T-helper 1 cell treated with Interleukin-12 subunit alpha and Interleukin-12 subunit beta and Interleukin-4 antibody, amounts not matched to agents 30 μg/mL and 1 μg/mL, for 36 hours (primary cell): ENCODE measurements at regions not wholly inside any gene's neighbourhood (a gene's known extent, or its start where the extent isn't known, plus 50 kb on each side); places are given as distances from the start of the nearest gene placed in this dataset.

Source experiments
- H3K27ac Mint-ChIP-seq: one replicate; pipeline ENCODE4 v1.8.0; 2021; ENCODE audit warnings: mild to moderate bottlenecking, mixed read lengths
- H3K27me3 Mint-ChIP-seq: one replicate; pipeline ENCODE4 v1.8.0; 2021; ENCODE audit warnings: low read depth, mixed read lengths
- H3K36me3 Mint-ChIP-seq: one replicate; pipeline ENCODE4 v1.8.0; 2021; ENCODE audit warnings: low read depth, mixed read lengths
- H3K4me1 Mint-ChIP-seq: one replicate; pipeline ENCODE4 v1.8.0; 2021; ENCODE audit warnings: low read depth, mixed read lengths
- H3K4me3 Mint-ChIP-seq: one replicate; pipeline ENCODE4 v1.8.0; 2021; ENCODE audit warnings: mild to moderate bottlenecking, moderate library complexity, mixed read lengths
- H3K9me3 Mint-ChIP-seq: one replicate; pipeline ENCODE4 v1.8.0; 2021; ENCODE audit warnings: mixed read lengths

DNA sequence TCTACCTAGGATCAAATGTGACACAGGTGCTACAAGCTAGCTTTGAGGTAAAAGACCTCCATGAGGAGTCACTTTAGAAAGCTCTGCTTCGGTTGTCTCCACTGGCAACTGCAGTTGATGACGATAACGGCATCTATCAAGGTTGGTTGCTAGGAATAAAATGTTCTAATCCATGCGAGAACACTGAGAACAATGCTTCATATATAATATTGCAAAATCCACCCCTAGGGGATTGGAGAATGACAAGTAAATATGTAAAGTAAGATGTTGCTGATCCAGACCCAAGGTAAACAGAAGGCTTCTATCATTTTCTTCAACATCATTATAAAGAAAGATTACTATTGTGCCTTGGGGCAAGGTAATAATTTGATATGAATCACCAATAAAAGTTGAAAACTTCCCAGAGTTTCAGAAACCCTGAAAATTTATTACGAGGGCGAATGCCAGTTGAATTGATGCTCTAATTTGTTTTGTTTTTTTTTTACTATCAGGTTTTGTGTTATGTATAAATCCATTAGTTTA lies 1003.4 kb downstream of the CDH18 start:
- H3K27me3 Mint-ChIP-seq: no peaks in the 10 kb centered on the region
- no peaks in the 10 kb centered on the region for H3K4me1 Mint-ChIP-seq
- no peak overlapping the region for H3K27ac Mint-ChIP-seq
- peaks cover 9% of the 10 kb centered on the region for H3K9me3 Mint-ChIP-seq
- H3K36me3 Mint-ChIP-seq: no peaks in the 10 kb centered on the region
- H3K4me3 Mint-ChIP-seq: no peak overlapping the region

DNA sequence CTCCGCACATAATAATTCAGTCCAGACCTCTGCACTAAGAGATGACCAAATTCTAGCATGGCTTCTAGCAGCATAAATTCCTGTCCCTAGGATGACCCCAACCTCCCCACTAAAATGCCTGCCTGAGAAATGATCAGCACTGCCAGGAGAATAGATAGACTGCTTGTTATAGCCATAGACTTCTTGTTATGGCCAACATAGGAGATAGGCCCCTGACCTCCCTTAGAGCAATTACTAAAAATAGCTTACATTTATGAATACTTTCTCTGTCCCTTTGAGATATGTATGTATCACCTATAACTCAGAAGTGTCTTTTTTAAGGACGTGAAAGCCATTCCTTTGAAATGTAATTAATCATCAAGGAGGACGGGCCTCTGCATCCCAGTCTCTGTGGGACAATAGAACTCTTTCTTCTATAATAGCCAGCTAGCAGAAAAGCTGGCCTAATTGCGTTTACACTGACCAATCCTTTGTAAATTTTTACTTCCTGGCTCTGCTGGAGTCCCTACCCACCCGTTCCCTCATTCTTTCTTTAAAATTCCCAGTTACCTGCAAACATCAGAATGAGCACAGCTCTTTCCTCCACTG lies 1002.7 kb downstream of the CDH18 start:
- H3K27me3 Mint-ChIP-seq: no peaks in the 10 kb centered on the region
- no peaks in the 10 kb centered on the region for H3K4me1 Mint-ChIP-seq
- no peaks in the 10 kb centered on the region for H3K36me3 Mint-ChIP-seq
- no peak overlapping the region for H3K27ac Mint-ChIP-seq
- H3K4me3 Mint-ChIP-seq: no peak overlapping the region
- H3K9me3 Mint-ChIP-seq: peaks cover 9% of the 10 kb centered on the region

DNA sequence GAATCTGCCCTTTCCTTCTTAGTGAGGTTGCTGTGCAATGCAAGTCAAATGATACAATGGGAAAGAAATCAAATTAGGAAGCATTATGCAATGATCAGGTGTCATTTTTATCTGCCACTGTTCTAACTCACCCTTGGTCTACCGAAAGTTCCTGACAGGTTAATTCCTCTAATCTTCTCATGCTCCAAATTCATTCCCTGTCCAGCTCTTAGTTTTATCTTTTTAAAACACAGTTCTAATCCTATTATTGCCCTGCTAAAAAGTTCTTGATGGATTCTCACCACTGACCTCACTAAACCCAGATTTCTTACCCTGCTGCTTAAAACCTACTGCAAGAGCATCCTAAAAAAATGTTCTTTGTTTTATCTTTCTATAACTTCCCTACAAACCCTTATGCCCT lies 1000.9 kb downstream of the CDH18 start:
- Mint-ChIP-seq H3K36me3 (no peaks in the 10 kb centered on the region), H3K27ac (no peak overlapping the region), H3K9me3 (peaks cover 12% of the 10 kb centered on the region), H3K4me1 (no peaks in the 10 kb centered on the region), H3K4me3 (no peak overlapping the region), H3K27me3 (no peaks in the 10 kb centered on the region)

DNA sequence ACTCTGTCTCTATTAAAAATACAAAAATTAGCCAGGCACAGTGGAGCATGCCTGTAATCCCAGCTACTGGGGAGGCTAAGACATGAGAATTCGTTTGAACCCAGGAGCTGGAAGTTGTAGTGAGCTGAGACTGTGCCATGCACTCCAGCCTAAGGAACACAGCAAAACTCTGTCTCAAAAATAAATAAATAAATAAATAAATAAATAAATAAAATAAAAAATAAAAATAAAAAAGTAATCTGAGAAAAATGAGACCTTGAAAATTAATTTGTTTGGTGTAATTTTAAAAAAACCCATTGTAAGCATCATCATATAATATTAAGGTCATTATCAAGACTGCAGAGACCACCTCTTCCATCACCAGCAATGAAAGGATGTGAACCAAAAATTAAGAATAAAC lies 997.1 kb downstream of the CDH18 start:
- no peak overlapping the region for H3K4me3 Mint-ChIP-seq
- H3K36me3 Mint-ChIP-seq: no peaks in the 10 kb centered on the region
- H3K27ac Mint-ChIP-seq: no peak overlapping the region
- no peaks in the 10 kb centered on the region for H3K27me3 Mint-ChIP-seq
- no peaks in the 10 kb centered on the region for H3K4me1 Mint-ChIP-seq
- H3K9me3 Mint-ChIP-seq: peaks cover 4% of the 10 kb centered on the region

DNA sequence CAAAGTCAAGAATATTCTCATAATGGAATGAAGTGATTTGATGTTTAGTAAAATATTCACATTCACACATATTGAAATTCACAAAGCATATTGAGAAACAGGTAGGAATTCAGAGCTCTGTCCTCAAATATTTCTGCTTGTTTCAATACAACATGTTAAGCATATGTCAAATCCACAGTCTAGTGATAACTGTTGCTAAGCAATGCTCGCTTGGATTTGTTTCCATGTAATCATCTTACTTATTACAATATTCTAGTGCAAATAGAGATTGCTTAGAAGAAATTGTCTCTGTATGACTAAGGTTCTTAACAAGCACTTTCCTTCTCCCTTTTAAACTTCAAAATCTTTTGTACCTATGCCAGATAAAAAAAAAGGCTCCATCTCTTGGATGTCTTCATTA lies 995.7 kb downstream of the CDH18 start:
- H3K27ac Mint-ChIP-seq: no peak overlapping the region
- no peak overlapping the region for H3K4me3 Mint-ChIP-seq
- H3K36me3 Mint-ChIP-seq: no peaks in the 10 kb centered on the region
- no peaks in the 10 kb centered on the region for H3K27me3 Mint-ChIP-seq
- peaks cover 4% of the 10 kb centered on the region for H3K9me3 Mint-ChIP-seq
- H3K4me1 Mint-ChIP-seq: no peaks in the 10 kb centered on the region

DNA sequence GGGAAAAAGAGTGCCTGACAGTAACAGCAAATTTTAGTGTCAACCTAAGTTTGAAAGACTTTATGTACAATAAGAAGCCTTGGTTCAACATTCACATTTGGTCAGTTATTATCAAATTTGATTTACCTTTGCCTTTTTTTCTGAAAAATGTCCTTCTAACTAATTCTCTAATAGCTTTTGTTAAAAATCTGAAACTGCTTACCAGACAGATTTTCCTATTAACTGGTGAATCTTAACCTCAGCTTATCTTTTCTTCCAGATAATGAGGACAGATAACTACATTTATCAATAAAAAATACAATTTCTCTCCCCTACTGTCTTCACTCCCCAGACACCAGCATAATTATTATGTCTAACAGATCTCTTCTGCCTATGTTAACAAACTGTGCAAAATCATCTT lies 988.5 kb downstream of the CDH18 start:
- H3K27me3 Mint-ChIP-seq: no peaks in the 10 kb centered on the region
- H3K4me3 Mint-ChIP-seq: no peak overlapping the region
- no peaks in the 10 kb centered on the region for H3K4me1 Mint-ChIP-seq
- peaks cover under 1% of the 10 kb centered on the region for H3K9me3 Mint-ChIP-seq
- no peaks in the 10 kb centered on the region for H3K36me3 Mint-ChIP-seq
- H3K27ac Mint-ChIP-seq: no peak overlapping the region

DNA sequence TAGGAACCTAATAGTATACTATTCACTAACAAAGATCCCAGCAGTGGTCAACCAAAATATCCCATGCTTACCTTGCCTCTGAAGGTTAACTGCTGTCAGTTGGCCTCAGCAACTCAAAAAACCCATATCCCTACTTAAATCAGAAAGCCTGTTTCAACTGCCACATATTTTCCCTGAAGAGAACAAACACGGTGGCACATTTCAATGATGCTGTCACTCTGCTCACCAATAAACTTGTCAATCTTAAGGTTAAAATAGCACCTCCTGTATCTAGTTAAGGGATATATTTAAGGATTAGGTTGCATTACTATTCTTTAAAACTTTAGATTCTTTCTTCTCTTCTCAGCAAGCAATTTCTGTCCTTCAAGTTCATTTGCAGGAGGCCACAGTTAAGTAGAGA lies 986.9 kb downstream of the CDH18 start:
- Mint-ChIP-seq H3K36me3 (no peaks in the 10 kb centered on the region), H3K27me3 (no peaks in the 10 kb centered on the region)

DNA sequence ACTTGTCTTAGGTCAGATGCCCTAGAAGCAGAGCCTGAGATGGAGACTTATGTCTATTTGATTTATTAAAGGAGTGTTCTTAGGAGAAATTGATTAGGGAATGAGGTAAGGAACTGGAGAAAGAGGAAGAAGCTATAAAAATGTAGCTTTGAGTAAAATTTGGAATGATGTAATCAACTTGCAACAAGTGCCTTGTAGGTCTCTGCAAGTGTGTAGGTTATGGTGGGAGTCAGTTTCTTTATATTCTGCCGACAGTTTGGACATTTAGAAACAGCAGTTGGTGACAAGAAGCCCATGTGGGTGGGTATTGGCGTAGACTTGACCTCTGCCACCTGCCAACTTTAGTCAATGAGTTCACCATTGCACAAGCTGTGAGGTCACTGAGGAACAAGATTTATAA lies 986.5 kb downstream of the CDH18 start:
- peaks cover 10% of the 10 kb centered on the region for H3K9me3 Mint-ChIP-seq
- no peak overlapping the region for H3K4me3 Mint-ChIP-seq

More for the DNA sequence above, 986.9 kb downstream of the CDH18 start:
- Mint-ChIP-seq H3K4me1 (no peaks in the 10 kb centered on the region), H3K4me3 (no peak overlapping the region), H3K27ac (no peak overlapping the region), H3K9me3 (peaks cover 10% of the 10 kb centered on the region)

DNA sequence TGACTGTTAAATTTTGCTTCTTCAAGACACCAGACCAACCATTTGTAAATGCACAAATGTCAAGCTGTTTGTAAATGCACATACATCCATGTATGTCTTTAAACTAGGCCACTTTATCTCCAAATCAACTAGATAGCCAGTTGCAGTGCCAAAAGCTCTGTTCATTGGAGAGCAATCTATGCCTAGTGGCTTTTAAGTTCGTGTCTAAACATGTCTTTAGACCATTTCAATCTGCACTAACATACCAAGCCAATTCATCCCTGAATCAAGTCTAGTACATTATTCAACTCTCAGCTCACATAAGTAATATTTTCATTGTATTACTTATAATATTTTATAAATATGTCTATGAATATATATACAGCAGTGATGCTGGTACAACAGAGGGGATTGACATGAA lies 985.9 kb downstream of the CDH18 start:
- Mint-ChIP-seq H3K27me3 (no peaks in the 10 kb centered on the region), H3K4me3 (no peak overlapping the region), H3K4me1 (no peaks in the 10 kb centered on the region), H3K27ac (no peak overlapping the region), H3K36me3 (no peaks in the 10 kb centered on the region), H3K9me3 (peaks cover 10% of the 10 kb centered on the region)

More for the DNA sequence above, 986.5 kb downstream of the CDH18 start:
- Mint-ChIP-seq H3K27ac (no peak overlapping the region), H3K36me3 (no peaks in the 10 kb centered on the region), H3K4me1 (no peaks in the 10 kb centered on the region), H3K27me3 (no peaks in the 10 kb centered on the region)

DNA sequence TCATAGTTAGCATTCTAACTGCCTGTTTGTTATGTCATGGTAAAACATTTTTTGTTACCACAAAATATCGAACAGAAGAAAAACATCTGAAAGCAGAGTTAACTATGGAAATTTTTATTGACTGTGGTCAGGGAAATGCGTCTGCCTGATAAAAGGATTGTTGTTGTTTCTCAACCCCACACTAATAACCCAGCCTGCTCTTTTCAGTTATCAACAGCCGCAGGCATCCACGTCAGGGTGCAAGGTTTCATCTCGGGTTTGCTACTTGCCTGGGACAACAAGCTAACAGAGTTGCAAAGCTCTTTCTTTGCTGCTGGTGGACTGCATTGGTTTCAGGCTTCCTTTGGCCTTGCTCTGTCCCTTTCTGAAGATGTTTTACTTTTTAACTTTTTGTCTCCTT lies 969.2 kb downstream of the CDH18 start:
- H3K27ac Mint-ChIP-seq: no peak overlapping the region
- H3K9me3 Mint-ChIP-seq: peaks cover 11% of the 10 kb centered on the region
- no peaks in the 10 kb centered on the region for H3K27me3 Mint-ChIP-seq

DNA sequence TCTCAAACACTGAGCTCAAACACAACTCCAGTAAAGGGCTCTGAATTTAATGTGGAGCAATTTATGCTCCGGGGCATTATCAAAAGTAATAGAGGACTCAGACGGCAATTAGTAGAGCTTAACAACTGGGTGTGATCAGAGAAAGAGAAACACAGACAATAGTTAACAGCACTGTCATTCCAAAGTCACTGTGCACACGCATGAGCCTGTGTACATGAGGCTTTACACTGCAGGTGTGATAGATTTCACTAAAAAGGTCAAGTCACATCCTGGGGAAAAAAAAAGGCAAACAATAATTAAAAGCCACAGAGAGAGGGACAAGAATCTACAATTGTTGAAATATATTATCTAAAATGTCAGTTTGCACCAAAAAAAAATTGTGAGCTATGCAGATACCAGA lies 956.5 kb downstream of the CDH18 start:
- Mint-ChIP-seq H3K4me1 (no peaks in the 10 kb centered on the region), H3K9me3 (peaks cover 16% of the 10 kb centered on the region), H3K4me3 (no peak overlapping the region), H3K27ac (no peak overlapping the region), H3K36me3 (no peaks in the 10 kb centered on the region), H3K27me3 (no peaks in the 10 kb centered on the region)

More for the DNA sequence above, 969.2 kb downstream of the CDH18 start:
- Mint-ChIP-seq H3K36me3 (no peaks in the 10 kb centered on the region), H3K4me1 (no peaks in the 10 kb centered on the region), H3K4me3 (no peak overlapping the region)

DNA sequence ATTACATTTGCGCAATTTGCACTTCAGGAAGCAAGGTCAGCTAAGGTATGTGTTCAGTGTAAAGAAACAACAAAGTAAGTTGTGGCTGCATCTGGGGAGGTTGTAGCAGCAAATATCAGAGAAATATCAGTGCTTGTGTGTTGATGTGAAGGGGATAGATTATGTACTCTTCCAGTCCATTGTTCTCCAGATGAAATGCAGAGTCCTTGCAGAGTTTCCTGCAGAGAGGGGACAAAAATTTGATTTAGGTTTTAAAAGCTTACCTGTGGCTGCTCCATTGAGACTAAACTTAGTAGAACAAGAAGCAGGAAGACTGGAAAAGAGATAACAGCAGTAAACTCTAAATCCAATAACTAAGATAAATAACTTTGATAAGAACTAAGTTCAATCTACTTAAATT lies 952.2 kb downstream of the CDH18 start:
- no peaks in the 10 kb centered on the region for H3K36me3 Mint-ChIP-seq
- H3K27ac Mint-ChIP-seq: no peak overlapping the region
- peaks cover 9% of the 10 kb centered on the region for H3K9me3 Mint-ChIP-seq
- H3K27me3 Mint-ChIP-seq: no peaks in the 10 kb centered on the region
- H3K4me1 Mint-ChIP-seq: no peaks in the 10 kb centered on the region
- H3K4me3 Mint-ChIP-seq: no peak overlapping the region

DNA sequence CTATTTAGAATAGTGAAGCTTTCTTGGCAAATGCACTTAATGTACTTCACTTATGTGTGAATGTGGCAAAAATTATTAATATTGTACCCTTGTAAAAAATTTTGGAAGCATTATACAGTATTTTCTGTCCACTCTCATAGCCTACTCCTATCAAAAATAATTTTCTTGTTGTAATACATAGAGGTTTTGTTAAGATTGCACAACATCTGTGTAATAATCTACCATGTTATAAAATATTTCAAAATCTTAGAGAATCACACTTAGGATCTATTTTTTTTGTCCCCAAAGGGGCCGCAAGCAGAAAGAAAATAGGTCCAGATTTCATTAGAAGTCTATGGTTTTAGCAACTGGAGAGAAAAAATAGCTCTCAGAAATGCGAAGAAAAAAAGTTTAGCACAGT lies 945.9 kb downstream of the CDH18 start:
- Mint-ChIP-seq H3K4me3 (no peak overlapping the region), H3K27me3 (no peaks in the 10 kb centered on the region), H3K9me3 (no peaks in the 10 kb centered on the region), H3K4me1 (no peaks in the 10 kb centered on the region), H3K27ac (no peak overlapping the region), H3K36me3 (no peaks in the 10 kb centered on the region)

DNA sequence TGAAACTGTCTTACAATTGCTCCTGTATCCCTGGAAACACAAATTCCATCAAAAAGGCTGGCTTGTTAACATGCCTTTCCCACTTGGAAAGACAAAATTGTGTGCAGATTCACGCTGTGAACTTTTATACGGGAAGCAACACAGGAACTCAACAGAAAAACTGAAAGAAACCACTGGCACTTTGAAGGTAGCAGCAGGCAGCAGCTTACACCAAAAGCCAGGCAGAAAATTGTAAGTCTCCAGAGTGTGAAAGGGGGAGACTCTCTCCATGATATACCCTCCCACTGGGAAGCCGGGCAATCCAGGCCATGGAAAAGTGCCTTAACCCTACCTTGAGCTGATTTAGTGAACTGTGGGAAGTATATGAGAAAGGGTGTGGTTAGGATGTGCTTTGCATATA lies 943.7 kb downstream of the CDH18 start:
- H3K27me3 Mint-ChIP-seq: no peaks in the 10 kb centered on the region
- peaks cover 5% of the 10 kb centered on the region for H3K9me3 Mint-ChIP-seq
- H3K36me3 Mint-ChIP-seq: no peaks in the 10 kb centered on the region
- no peak overlapping the region for H3K27ac Mint-ChIP-seq
- H3K4me3 Mint-ChIP-seq: no peak overlapping the region
- no peaks in the 10 kb centered on the region for H3K4me1 Mint-ChIP-seq

DNA sequence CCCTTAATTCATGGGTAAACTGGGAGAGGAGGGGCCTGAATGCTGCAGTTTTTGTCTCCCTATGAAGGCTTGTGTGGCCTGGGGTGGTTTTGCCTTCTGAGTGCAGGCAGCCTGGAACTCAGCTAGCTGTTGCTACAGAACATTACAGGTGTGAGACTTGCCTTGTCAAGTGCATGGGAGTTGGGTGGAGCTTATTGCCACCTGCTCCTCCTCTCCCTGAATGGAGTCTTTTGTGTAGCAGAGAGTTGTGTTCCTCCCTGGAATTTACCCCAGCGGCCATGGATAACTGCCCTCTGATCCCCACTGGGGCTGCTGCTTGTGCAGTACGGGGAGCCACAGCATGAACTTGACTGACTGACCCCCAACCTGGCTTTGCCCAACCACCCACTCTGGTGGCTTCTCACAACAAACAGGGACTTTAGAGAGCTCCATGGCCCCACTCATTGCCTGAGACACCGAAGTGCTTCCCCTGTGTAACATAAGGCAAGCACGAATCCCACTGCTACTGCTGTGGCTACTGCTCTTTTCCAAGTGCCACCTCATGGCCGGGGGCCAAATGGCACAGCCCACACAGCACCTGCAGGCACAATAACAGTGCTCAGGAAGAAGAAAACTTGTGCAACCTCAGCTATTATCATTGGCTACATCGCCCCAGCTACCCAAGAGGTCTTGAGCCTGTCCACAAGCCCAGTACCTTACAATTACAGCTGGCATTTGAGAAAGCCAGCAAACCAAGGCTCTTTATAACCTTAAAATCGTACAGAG lies 942.9 kb downstream of the CDH18 start:
- no peak overlapping the region for H3K4me3 Mint-ChIP-seq
- H3K27me3 Mint-ChIP-seq: no peaks in the 10 kb centered on the region
- H3K9me3 Mint-ChIP-seq: peaks cover 5% of the 10 kb centered on the region
- no peaks in the 10 kb centered on the region for H3K4me1 Mint-ChIP-seq
- no peaks in the 10 kb centered on the region for H3K36me3 Mint-ChIP-seq
- no peak overlapping the region for H3K27ac Mint-ChIP-seq
